Adrenal gland (tissue), 9 donors: ENCODE measurements at regions not wholly inside any gene's neighbourhood (a gene's known extent, or its start where the extent isn't known, plus 50 kb on each side); places are given as distances from the start of the nearest gene placed in this dataset.

Source experiments
- DNase-seq, 7 donors: peaks; one replicate each; pipeline ENCODE4 v3.0.0-alpha.2; 2019 to 2020
- H3K27ac ChIP-seq, 5 donors: fragments of 200-600 bp; sonication (generic) in 4 of 5; 1 replicate in 3 of 5; 2 replicates in 2 of 5; pipeline versions ENCODE4 v1.5.1 to v1.8.0; 2016 to 2020; ENCODE audit warnings: mild to moderate bottlenecking in 1 of 5
- H3K27me3 ChIP-seq: fragments of 200-600 bp; 2 replicates; pipeline ENCODE4 v1.8.0; 2021
- H3K36me3 ChIP-seq, 2 donors: fragments of 200-600 bp; replicated peaks in 1 of 2; 1 replicate in 1 of 2; 2 replicates in 1 of 2; pipeline versions ENCODE4 v1.5.1 to v1.8.0; 2018 to 2022
- H3K4me1 ChIP-seq, 2 donors: fragments of 200-600 bp; replicated peaks in 1 of 2; 1 replicate in 1 of 2; 2 replicates in 1 of 2; pipeline versions ENCODE4 v1.5.1 to v1.8.0; 2018 to 2021
- H3K4me3 ChIP-seq, 4 donors: fragments of 200-600 bp; sonication (generic) in 3 of 4; one replicate each; pipeline ENCODE4 v1.5.1; 2016 to 2018
- H3K9me3 ChIP-seq, 3 donors: fragments of 200-600 bp; sonication (generic) in 1 of 3; replicated peaks in 1 of 3; 1 replicate in 2 of 3; 2 replicates in 1 of 3; pipeline versions ENCODE4 v1.5.1 to v1.8.0; 2016 to 2021
- POLR2A ChIP-seq, 2 donors: fragments of 450-650 bp; IDR thresholded peaks; one replicate each; pipeline ENCODE4 v1.6.1; 2017; ENCODE audit warnings: antibody characterized with exemption in 2 of 2, mild to moderate bottlenecking in 2 of 2, moderate library complexity in 1 of 2
- WGBS, 4 donors: extraction: QIAGEN DNeasy Blood & Tissue Kit in 2 of 4; methylation state at CpG; one replicate each; pipeline versions ENCODE4 v1.1.5 to v1.1.7; 2013 to 2017; 5-methylcytosine and 5-hydroxymethylcytosine counted together
- intact Hi-C, 2 donors: fragments of 100-400 bp; cut with DNase I; formaldehyde crosslinking; loops; one replicate each; pipeline versions ENCODE4 v1.14.1 to v1.15.0; 2022 to 2023
- TF ChIP-seq, protein P1 (sequence below), 6 experiments: fragments of 450-650 bp in 4 of 6; fragments of 200-600 bp in 2 of 6; sonication (generic) in 1 of 6; IDR thresholded peaks; 1 replicate in 5 of 6; 2 replicates in 1 of 6; pipeline versions ENCODE4 v1.5.1 to v1.8.0; 2016 to 2021; ENCODE audit warnings: antibody characterized with exemption in 6 of 6, mild to moderate bottlenecking in 2 of 6, moderate library complexity in 1 of 6
- donor health status: healthy with polysubstance abuse.
- donor health status: Bipolar disorder and iron deficiency.
- donor health status: DM: yes; HTN: yes; CAD: no.
- donor health status: DM: no; HTN: no; CAD: no.
- donor health status: DM: no; HTN: no; CAD: no.

DNA sequence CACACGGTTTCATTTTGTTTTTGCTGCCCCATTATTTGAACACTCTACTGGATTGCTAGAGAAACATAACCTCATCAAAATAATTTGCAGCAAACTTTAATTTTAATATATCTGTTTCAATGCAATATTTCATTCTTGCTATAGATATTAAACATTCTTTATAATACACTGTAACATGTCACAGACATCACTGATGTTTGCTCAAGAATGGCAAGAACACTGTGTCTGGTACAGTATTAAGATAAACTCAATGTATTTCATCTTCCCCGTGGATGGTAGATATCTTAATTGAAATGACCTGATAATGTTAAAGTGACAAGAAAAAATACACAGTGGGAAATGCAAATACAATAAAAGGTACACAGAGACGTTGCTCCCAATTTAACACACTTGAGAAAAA is 86.0 kb downstream of the PTCHD4 start:
- Histone ChIP-seq H3K27me3 (no peaks in the 10 kb centered on the region), H3K27ac (no peak overlapping the region), H3K4me3 (no peak overlapping the region), H3K9me3 (no peaks in the 10 kb centered on the region), H3K36me3 (no peaks in the 10 kb centered on the region), H3K4me1 (no peaks in the 10 kb centered on the region)
- DNase-seq: no peak
- no peak for TF ChIP-seq POLR2A (IDR thresholded peaks at IDR 0.05)
- TF ChIP-seq, protein P1, sequence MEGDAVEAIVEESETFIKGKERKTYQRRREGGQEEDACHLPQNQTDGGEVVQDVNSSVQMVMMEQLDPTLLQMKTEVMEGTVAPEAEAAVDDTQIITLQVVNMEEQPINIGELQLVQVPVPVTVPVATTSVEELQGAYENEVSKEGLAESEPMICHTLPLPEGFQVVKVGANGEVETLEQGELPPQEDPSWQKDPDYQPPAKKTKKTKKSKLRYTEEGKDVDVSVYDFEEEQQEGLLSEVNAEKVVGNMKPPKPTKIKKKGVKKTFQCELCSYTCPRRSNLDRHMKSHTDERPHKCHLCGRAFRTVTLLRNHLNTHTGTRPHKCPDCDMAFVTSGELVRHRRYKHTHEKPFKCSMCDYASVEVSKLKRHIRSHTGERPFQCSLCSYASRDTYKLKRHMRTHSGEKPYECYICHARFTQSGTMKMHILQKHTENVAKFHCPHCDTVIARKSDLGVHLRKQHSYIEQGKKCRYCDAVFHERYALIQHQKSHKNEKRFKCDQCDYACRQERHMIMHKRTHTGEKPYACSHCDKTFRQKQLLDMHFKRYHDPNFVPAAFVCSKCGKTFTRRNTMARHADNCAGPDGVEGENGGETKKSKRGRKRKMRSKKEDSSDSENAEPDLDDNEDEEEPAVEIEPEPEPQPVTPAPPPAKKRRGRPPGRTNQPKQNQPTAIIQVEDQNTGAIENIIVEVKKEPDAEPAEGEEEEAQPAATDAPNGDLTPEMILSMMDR (IDR thresholded peaks at IDR 0.05): no peak
- 63 to 71% (median 67%) methylated on average over 3 of the region's 3 CpGs for WGBS, 4 donors
- intact Hi-C loops: no loop called here

DNA sequence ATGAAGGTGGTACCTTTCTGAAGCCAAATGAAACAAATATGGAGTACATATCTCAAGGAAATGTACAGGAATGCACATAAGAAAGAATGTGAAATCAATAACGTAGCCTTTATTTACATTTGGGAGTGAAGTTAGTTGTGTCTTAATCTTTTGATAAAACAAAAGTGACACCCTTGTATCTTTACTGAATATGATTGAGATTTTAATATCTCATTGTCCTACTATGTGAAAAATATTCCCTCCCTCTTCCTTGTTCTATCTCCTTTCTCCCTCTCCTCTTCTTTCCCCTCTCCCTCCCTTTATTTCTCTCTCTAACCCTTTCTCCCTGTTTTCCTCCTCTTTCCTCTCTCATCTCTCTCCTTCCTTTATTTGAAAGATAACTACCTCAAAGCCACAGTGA is 89.1 kb downstream of the PTCHD4 start:
- WGBS, 4 donors: 71 to 90% (median 86%) methylated on average over 1 of the region's 1 CpG
- Histone ChIP-seq H3K9me3 (no peaks in the 10 kb centered on the region), H3K27ac (no peak overlapping the region), H3K4me1 (no peaks in the 10 kb centered on the region), H3K36me3 (no peaks in the 10 kb centered on the region), H3K4me3 (no peak overlapping the region), H3K27me3 (no peaks in the 10 kb centered on the region)
- intact Hi-C loops: no loop called here
- no peak for TF ChIP-seq POLR2A (IDR thresholded peaks at IDR 0.05)
- TF ChIP-seq, protein P1 (IDR thresholded peaks at IDR 0.05): no peak
- no peak for DNase-seq

DNA sequence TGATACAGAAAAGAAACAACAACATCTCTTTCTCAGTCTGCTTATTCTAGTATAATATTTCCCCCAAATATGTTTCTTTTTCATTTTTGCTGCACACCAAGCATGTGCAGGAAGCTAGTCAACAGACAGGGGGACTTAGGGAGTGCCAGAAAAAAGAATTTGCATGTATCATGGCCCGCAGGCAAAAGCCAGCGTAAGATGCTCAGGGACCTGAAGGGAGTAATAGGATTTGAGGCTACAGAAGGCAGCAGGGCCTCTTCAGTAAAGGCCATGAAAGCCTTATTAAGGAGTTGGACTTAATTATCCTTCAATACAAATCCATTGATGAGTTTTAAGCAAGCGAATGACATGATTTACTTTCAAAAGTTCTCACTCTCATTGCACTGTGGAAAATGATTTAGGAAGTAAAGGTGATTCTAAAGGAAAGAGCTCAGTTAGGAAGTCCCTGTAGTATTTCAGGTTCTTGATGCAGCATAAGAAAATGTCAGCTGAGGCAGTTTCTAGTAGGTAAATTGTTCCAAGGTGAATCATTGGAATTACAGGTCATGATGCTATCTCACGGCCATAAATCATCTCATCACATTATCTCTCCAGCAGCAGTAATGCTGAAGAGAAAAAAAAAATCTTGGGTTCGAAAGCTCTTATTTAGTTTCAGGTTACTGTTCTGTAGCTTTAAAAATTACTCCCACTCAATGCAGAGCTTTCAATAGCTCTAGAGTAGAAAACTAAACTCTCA is 94.8 kb downstream of the PTCHD4 start:
- H3K4me1 ChIP-seq: no peaks in the 10 kb centered on the region
- intact Hi-C loops: no loop called here
- no peak overlapping the region for H3K4me3 ChIP-seq
- H3K36me3 ChIP-seq: no peaks in the 10 kb centered on the region
- no peak overlapping the region for H3K27ac ChIP-seq
- no peaks in the 10 kb centered on the region for H3K9me3 ChIP-seq
- DNase-seq: no peak
- no peak for TF ChIP-seq POLR2A (IDR thresholded peaks at IDR 0.05)
- TF ChIP-seq, protein P1 (IDR thresholded peaks at IDR 0.05): no peak
- no peaks in the 10 kb centered on the region for H3K27me3 ChIP-seq
- WGBS, 4 donors: 77 to 81% (median 79%) methylated on average over 5 of the region's 5 CpGs

DNA sequence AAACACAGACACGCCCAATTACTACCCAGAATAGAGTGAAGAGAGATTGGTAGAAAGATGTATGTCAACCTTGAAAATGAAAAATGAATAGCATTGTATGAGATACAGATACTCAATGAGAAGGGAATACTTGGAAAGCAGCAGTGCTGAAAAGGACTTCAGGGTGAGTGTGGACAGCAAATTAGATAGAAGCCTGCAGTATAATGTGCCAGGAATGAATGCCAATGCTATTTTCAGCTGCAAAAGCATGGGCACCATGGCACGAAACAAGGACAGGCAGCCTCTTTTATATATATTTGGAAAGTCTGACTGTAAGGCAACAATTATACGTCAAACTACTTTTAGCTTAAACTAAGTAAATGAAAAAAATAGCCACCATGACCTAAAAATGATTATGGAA is 118.2 kb downstream of the PTCHD4 start:
- H3K4me1 ChIP-seq: no peaks in the 10 kb centered on the region
- H3K27me3 ChIP-seq: no peaks in the 10 kb centered on the region
- TF ChIP-seq, protein P1 (IDR thresholded peaks at IDR 0.05): no peak
- no peak for TF ChIP-seq POLR2A (IDR thresholded peaks at IDR 0.05)
- intact Hi-C loops: no loop called here
- H3K4me3 ChIP-seq: no peak overlapping the region
- H3K27ac ChIP-seq: no peak overlapping the region
- no peaks in the 10 kb centered on the region for H3K9me3 ChIP-seq
- no peak for DNase-seq
- WGBS, 4 donors: 62 to 72% (median 68%) methylated on average over 3 of the region's 3 CpGs
- no peaks in the 10 kb centered on the region for H3K36me3 ChIP-seq
